ENCODE measurements at regions not wholly inside any gene's neighbourhood (a gene's known extent, or its start where the extent isn't known, plus 50 kb on each side); places are given as distances from the start of the nearest gene placed in this dataset.

DNA sequence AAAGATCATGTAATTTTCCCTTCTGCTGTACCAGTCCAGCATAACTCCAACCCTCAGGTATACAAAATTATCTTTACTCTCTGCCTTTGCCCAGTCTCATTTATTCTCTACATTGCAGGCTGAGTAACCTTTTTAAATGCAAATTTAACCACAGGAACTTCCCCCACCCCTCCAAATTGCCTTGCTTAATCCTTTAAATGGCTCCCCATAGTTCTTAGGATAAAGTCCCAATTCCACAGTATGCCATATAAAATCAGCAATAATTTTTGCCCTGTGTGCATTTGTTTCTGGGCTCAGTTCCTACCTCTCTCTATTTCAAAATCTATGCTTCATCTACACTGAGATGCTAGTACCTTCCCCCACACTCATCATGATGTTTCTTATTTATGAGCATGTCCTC is 879.7 kb downstream of the RPA4 start:
- TF ChIP-seq, protein P1, sequence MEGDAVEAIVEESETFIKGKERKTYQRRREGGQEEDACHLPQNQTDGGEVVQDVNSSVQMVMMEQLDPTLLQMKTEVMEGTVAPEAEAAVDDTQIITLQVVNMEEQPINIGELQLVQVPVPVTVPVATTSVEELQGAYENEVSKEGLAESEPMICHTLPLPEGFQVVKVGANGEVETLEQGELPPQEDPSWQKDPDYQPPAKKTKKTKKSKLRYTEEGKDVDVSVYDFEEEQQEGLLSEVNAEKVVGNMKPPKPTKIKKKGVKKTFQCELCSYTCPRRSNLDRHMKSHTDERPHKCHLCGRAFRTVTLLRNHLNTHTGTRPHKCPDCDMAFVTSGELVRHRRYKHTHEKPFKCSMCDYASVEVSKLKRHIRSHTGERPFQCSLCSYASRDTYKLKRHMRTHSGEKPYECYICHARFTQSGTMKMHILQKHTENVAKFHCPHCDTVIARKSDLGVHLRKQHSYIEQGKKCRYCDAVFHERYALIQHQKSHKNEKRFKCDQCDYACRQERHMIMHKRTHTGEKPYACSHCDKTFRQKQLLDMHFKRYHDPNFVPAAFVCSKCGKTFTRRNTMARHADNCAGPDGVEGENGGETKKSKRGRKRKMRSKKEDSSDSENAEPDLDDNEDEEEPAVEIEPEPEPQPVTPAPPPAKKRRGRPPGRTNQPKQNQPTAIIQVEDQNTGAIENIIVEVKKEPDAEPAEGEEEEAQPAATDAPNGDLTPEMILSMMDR (optimal IDR thresholded peaks at IDR 0.05 in 1 of 3, IDR thresholded peaks at IDR 0.05 in 1 of 3, conservative IDR thresholded peaks at IDR 0.05 in 1 of 3; ENCODE audit: extremely low read depth in 1 of 3, insufficient read depth in 2 of 3, low read length in 3 of 3): no peak
- TF ChIP-seq EZH2 (IDR thresholded peaks at IDR 0.05; ENCODE audit: low read length): no peak

Measured in keratinocyte (primary cell).